ENCODE measurements at regions not wholly inside any gene's neighbourhood (a gene's known extent, or its start where the extent isn't known, plus 50 kb on each side); places are given as distances from the start of the nearest gene placed in this dataset.
A peak's percentile ranks its signal among the peaks of the same experiment; 100 is the strongest.

DNA sequence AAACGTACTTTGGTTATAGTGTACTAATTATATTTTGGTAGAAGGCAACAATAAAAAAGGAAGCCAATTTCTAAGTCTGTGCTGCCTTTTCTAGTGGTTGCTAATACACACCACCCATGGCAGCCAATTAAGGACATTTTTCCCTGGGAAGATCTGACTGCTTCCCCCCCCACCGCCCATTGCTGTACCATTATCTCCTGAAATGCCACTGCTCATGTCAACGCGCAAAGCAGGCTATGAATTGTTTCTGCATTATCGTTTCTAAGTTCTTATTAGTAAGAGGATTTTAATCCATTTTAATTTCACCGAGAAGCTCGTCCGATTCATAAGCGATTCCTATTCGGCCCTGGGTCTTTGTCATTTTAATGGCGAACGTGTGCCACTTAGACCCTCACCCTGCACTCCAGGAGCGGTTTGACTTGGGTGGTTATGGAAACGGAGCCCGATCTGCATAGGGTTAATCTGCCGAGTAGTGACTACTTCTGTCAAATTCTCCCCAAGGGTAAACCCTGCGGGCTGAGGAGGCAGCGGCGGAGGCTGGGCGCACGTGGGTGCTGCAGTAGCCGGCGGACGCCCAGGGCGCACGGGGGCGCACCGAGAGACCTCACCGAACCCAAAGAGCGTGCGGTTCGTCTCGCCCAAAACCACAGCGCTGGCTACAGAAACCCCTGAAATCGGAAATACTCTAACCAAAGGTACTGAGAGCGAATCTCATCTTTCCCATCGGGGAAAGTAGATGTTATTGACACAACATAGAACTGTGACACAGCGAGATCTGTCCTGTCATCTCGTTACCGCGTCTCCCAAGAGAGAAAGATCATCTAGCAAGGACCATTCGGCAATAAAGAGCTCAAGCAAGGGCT is 55.8 kb upstream of the SHC3 start:
- peak; percentile 16 for DNase-seq (ENCODE audit: low read depth)

DNA sequence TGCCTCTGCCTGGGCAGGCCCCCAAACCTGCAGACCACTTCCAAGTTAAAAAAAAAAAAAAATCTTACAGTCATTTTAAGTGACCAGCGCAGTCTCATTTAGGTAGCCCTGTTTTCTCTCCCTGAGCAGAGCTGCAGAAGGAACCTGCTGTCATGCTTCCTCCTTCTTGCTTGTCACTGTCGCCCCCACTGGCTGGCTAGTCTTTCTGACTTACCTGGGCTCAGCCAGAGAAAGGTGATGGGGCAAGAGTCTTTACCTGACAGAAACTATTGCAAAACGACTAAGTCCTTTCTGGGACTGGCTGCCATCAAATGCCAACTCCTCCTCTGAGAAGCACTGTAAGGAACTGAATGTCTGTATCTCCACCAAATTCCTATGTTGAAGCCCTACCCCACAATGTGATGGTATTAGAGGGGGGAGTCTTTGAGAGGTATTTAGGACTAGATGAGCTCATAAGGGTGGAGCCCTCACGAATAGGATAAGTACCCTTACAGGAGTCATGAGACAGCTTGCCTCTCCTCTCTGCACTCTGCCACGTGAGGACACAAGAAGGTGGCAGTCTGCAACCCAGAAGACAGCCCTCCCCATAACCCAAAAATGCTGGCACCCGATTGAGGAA is 58.4 kb upstream of the SHC3 start:
- no peak for DNase-seq (ENCODE audit: low read depth)

DNA sequence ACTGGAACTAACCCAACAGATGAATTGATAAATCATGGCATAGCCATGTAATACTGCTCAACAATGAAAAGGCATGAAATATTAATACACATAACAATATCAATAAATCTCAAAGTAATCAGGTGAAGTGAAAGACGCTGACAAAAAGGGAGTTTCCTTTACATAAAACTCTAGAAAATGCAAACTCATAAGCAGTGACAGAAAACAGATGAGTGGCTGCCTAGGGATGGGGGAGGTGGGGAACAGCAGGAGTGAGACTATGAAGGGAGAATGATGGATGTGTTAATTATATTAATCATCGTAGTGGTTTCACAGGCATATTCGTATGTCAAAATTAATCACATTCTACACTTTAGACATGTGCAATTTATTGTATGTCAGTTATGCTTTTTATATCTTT is 59.8 kb upstream of the SHC3 start:
- no peak for DNase-seq (ENCODE audit: low read depth)

DNA sequence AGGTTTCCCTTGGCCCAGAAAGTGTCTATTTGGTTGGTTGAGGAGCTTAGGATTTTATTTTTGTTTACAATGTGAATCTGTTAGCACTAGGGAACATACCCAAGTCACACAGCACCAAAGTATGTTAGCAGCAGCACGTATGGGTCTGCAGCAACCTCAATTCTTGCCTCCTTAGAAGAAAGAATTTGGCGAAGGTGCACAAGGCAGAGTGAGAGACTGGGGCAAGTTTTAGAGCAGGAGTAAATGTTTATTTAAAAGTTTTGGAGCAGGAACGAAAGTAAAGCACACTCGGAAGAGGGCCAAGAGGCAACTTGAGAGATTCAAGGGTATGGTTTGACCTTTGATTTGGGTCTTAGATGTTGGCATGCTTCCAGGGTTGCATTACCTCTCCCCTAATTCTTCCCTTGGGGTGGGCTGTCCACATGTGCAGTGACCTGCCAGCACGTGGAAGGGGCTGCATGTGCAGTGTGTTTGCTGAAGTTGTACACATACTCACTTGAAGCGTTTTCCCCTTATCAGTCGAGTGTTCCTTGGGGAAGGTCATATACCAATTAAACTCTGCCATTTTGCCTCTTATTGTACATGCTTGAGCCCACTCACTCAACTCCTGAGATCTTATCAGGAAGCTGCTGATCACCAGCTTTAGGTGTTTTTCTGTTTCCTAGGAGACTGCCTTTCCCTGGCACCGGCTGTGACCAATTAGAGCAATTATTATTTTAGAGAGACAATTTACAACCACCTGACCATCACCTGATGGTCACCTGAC is 64.9 kb upstream of the SHC3 start:
- no peak for DNase-seq (ENCODE audit: low read depth)

DNA sequence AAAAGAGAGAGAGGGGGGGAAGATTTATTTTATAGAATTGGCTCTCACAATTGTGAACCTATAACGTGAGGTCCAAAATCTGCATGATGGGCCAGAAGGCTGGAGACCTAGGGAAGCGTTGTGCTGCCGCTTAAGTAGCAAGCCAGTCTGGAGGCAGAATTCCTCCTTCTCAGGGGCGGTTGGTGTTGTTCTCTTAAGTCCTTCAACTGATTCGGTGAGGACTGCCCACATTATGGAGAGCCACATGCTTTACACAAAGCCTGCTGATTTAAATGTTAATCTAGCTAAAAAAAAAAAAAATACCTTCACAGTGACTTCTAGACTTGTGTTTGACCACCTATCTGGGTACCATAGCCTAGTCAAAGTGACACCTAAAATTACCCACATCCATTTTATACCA is 64.2 kb upstream of the CKS2 start:
- DNase-seq (ENCODE audit: low read depth), result no peak

DNA sequence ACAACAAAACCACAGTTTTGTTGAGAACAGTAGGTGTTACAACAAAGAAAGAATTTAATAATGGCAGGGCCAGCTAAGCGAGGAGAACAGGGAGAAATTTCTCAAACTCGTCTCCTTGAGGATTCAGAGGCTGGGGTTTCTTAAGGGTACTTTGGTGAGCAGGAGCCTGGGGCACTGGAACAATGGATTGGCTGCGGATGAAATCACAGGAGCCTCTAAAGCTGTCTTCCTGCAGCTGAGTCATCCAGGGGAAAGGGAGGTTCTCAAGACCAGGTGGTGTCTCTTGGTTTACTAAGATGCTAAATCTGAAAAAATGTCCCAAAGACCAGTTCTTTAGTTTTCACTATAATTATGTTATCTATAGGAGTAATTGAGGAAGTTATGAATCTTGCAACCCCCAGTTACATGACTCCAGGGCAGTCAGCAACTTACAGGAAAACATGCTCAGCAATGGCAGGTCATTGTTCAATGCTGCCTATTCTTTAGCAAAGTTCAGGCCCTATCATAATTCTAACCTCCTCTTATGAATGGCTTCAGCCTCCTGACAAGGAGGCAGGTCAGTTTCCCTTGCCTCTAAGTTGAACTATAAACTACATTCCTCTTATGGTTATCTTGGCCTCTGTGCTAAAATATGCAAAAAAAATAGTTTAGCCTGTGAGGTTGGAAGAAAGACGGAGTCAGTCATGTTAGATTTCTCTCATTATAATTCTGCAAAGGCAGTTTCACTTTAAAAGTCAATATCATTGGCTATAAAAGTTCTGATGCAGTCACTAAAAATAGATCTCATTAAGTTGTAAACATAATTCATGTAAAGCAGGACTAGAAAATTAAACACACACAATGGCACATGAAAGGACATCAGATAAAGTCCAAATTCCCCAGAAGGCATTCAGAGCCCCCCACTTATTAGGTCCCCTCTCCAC is 63.3 kb upstream of the CKS2 start:
- DNase-seq (ENCODE audit: low read depth), result peak; percentile 35

DNA sequence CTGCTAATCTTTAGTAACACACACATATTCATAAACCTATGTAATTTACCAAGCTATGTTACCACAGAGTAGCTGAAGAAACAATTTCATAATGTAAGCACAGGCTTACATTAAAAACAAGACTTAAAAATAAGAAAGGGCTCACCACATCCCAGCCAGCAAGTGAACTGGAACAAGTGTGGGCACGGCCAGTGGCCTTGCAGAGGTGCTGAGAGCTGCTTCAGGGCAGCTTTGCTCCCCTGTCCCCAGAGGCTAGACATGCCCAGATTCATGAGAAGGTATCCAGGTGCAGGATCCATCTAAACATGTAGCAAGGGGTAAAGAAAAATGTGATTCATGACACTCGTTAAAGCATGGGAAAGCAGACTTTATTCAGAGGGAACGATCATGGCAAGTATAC is 62.0 kb upstream of the CKS2 start:
- DNase-seq (ENCODE audit: low read depth), result no peak

DNA sequence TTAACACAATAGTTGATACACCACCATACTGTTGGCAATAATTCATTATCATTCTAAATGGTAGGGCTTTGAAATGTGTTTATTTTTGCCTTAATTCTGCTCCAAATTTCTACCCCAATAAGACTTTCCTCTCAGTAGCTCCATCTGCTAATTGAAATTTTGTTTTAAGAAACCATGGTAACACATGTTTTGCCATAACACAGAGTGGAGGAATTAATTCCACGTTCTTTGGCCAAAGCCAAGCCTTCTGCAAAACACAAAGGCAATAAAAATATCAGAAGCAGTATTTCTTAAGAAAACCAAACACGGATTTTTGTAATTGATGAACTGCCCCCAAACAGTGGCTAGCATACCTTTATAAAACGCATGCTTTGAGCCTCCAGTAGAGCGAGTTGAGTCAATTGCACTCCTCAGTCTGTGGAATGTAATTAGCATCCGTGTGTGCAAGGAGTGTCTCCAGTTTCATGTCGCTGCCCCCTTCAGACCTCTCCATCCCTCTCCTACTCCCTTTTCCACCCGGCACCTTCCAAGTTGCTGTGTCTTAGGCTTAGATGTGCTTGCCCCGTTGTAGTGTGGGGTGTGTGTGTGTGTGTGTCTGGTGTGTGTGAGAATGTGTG is 58.2 kb upstream of the CKS2 start:
- DNase-seq (ENCODE audit: low read depth), result peak; percentile 7

DNA sequence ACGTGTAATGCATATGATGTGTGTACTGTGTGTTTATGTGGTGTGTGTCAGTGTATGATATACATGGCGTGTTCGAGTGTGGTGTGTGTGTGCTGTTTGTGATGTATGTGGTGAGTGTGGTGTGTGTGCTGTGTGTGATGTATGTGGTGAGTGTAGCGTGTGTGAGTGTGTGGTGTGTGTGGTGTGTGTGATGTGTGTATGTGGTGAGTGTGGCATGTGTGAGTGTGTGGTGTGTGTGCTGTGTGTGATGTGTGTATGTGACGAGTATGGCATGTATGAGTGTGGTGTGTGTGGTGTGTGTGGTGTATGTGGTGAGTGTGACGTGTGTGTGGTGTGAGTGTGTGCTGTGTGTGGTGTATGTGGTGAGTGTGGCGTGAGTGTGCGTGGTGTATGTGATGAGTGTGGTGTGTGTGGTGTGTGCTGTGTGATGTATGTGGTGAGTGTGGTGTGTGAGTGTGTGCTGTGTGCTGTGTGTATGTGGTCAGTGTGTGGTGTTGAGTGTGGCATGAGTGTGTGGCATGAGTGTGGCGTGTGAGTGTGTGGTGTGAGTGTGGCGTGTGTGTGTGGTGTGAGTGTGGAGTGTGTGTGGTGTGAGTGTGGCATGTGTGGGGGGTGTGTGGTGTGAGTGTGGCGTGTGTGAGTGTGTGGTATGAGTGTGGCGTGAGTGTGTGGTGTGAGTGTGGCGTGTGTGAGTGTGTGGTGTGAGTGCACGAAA is 56.8 kb upstream of the CKS2 start:
- DNase-seq (ENCODE audit: low read depth), result no peak

DNA sequence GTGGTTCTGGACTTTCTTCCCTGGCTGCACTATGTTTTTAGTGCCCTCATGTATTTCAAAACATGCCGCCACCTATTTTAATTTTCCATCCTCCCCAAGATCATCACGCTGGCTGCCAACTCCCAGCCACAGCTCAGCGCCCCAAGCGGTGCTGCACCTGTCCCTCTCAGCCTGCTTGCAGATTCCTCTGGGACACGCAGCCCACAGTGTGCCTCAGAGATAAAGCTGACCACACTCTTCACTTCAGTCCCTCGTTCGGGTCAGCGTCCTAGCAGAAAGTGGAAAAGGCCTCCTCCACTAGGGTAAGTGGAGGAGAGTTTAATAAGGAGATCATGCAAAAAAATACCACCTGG is 56.2 kb upstream of the CKS2 start:
- no peak for DNase-seq (ENCODE audit: low read depth)

DNA sequence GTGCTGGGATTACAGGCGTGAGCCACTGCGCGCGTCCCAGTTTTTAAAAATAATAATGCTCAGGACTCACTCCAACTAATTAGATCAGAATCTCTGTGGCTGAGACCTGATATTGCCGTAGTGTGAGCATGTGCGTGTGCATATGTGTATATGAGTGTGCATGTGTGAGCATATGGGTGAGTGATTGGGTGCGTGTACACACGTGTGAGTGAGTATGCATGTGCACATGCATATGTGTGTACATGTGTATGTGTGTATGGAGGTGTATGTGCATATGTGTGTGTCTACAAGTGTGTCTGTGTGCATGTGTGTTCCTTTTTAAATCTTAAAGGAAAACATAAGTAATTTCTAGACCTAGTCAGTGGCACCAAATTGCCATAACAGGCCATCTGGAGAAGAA is 54.8 kb upstream of the CKS2 start:
- DNase-seq (ENCODE audit: low read depth), result no peak

DNA sequence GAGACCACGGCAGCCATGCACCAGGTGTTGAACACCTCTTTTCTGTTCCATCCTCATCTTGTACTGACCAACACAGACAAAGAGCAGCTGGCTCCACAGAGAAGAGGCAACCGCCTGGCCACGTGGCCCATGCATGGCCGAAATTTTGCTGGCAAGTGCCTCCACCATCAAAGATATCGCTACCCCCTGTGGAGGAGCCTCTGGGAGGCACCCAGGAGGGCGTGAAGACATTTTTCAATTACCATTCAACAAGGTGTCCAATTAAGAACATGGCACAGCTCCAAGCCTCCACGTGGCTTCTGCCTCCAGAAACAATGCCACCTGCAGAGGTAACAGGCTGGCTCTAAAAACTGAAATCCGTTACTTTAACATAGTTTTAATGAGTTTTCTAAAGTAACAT is 54.4 kb upstream of the CKS2 start:
- no peak for DNase-seq (ENCODE audit: low read depth)

DNA sequence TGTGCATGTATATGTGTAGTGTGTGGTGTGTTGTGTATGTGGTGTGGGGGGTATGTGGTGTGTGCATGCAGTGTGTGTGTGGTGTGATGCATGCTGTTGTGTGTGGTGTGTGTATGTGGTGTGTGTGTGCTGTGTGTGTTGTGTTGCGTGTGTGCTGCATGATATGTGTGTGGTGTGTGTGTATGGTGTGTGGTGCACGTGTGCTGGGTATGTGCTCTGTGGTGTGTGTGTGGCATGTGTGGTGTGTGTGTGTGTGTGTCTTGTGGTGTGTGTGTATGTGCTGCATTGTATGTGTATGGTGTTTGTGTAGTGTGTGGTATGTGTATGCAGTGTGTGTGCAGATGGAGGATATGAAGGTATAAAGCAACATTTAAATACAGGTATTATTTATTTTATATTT is 50.5 kb upstream of the CKS2 start:
- DNase-seq (ENCODE audit: low read depth), result no peak
